HL-60 (cell line): ENCODE measurements at regions not wholly inside any gene's neighbourhood (a gene's known extent, or its start where the extent isn't known, plus 50 kb on each side); places are given as distances from the start of the nearest gene placed in this dataset.

Experiments
- DNase-seq, 2 experiments: peaks; one replicate each; pipeline ENCODE4 v3.0.0-alpha.2; 2010 to 2020; ENCODE audit warnings: low read depth in 1 of 2, low spot score in 1 of 2
- H3K27ac ChIP-seq: fragments of 250-450 bp; sonication (Bioruptor Pico); replicated peaks from 2 replicates; pipeline ENCODE4 v1.5.1; 2020; ENCODE audit warnings: mild to moderate bottlenecking, moderate library complexity
- H3K27me3 ChIP-seq: fragments of 250-450 bp; sonication (Bioruptor Pico); 2 replicates; pipeline ENCODE4 v1.5.1; 2021; ENCODE audit warnings: mild to moderate bottlenecking, moderate library complexity; ENCODE audit not compliant: insufficient read depth, poor library complexity, severe bottlenecking
- H3K4me3 ChIP-seq: replicated peaks from 2 replicates; pipeline ENCODE4 v1.5.1; 2011; ENCODE audit warnings: mild to moderate bottlenecking, control low read depth, low read length; ENCODE audit not compliant: insufficient read depth
- CTCF ChIP-seq: IDR thresholded peaks from one replicate; pipeline ENCODE4 v1.5.1; 2011; ENCODE audit warnings: low read length, control low read depth, inconsistent platforms; ENCODE audit not compliant: insufficient read depth
- GABPA ChIP-seq: IDR thresholded peaks from 2 replicates; pipeline ENCODE4 v1.6.1; 2012; ENCODE audit warnings: low read depth
- POLR2AphosphoS5 ChIP-seq: IDR thresholded peaks from 2 replicates; pipeline ENCODE4 v1.6.1; 2012; ENCODE audit warnings: low read depth
- REST ChIP-seq: IDR thresholded peaks from 2 replicates; pipeline ENCODE4 v1.6.1; 2012; ENCODE audit warnings: low read depth; ENCODE audit not compliant: insufficient replicate concordance
- SPI1 ChIP-seq: IDR thresholded peaks from 2 replicates; pipeline ENCODE4 v1.6.1; 2012; ENCODE audit warnings: low read depth, mild to moderate bottlenecking, borderline replicate concordance

GRCh38 chr6:22807818-22808217 is 238.5 kb downstream of the HDGFL1 start:
- no peak for TF ChIP-seq REST
- H3K4me3 ChIP-seq, result no peak overlapping the region
- H3K27me3 ChIP-seq, result no peaks in the 10 kb centered on the region
- no peak overlapping the region for H3K27ac ChIP-seq
- DNase-seq, result no peak

DNA sequence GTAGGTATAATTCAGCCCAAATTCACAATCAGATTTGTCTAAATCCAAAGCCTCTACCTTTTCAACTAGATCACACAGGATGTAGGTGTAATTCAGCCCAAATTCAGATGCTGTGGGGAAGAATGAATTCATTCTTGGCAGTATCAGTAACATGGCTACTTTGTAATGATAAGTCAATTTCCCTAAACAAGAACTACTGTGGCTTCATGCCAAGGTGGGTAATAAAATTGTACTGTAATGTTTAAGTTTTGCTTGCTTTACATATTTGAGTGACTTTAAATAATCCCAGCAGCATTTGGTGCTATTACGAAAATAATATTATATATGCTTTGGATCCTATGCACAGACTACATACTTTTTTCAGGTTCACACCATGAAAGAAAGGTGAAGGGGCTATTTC is 239.1 kb downstream of the HDGFL1 start:
- H3K27ac ChIP-seq, result no peak overlapping the region
- no peak for DNase-seq
- no peak for TF ChIP-seq POLR2AphosphoS5
- no peak for TF ChIP-seq SPI1
- no peak for TF ChIP-seq REST
- no peak for TF ChIP-seq GABPA
- TF ChIP-seq CTCF, result no peak
- H3K27me3 ChIP-seq, result no peaks in the 10 kb centered on the region
- H3K4me3 ChIP-seq, result no peak overlapping the region

DNA sequence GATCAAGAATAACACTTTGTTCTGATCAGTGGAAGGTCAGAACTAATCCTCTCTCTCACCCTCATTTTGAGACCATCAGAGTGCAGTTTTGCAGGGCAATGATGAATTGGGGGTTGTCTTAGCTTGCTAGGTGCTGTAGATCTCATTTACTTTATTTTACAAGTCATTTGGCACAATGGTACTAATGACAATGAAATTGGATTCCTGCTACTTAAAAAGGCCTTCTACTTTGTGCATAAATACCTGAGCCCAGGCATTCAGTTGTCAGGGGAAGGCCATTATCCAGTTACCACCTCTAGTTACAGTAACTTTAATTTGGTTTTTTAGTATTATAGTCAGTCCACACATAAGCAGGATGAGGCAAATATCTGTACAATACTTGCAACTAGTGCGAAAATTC is 240.0 kb downstream of the HDGFL1 start:
- H3K27ac ChIP-seq, result no peak overlapping the region
- no peak overlapping the region for H3K4me3 ChIP-seq
- DNase-seq, result no peak
- TF ChIP-seq SPI1 (no peak), CTCF (no peak), POLR2AphosphoS5 (no peak), REST (no peak), GABPA (no peak)
- H3K27me3 ChIP-seq, result no peaks in the 10 kb centered on the region

- no peak for TF ChIP-seq SPI1
- no peak for TF ChIP-seq CTCF
- no peak for TF ChIP-seq GABPA
- no peak for TF ChIP-seq REST
- TF ChIP-seq POLR2AphosphoS5, result no peak
- Histone ChIP-seq H3K4me3 (no peak overlapping the region), H3K27ac (no peak overlapping the region), H3K27me3 (no peaks in the 10 kb centered on the region)
- DNase-seq, result no peak
Measured at GRCh38 chr6:22819209-22819608, 249.8 kb downstream of the HDGFL1 start.
